ENCODE measurements at regions not wholly inside any gene's neighbourhood (a gene's known extent, or its start where the extent isn't known, plus 50 kb on each side); places are given as distances from the start of the nearest gene placed in this dataset.

DNA sequence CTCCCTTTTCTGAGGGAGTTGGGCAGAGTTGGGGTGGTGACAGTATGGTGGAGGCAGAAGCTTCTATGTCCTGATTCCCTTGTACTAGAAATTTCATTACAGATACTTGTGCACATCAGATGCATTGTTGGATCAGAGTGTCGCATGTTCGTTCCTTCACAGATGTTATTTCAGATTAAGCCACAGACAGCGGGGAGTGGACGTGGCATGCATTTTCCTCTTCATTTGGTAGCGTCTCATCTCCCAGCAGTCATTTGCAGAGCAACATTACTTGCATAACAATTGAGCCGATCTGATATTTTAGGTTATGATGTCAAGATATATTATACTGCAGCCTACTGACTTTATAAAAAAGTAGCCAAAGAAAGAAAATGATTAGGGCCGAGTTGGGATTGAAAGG, 261.6 kb upstream of the SASH1 start:
- Histone ChIP-seq H3K4me3 (ENCODE audit: low read depth, low read length) (no peak overlapping the region), H3K27me3 (replicated peaks) (no peaks in the 10 kb centered on the region), H3K27ac (no peak overlapping the region), H3K36me3 (replicated peaks) (no peaks in the 10 kb centered on the region)
- TF ChIP-seq, protein P1, sequence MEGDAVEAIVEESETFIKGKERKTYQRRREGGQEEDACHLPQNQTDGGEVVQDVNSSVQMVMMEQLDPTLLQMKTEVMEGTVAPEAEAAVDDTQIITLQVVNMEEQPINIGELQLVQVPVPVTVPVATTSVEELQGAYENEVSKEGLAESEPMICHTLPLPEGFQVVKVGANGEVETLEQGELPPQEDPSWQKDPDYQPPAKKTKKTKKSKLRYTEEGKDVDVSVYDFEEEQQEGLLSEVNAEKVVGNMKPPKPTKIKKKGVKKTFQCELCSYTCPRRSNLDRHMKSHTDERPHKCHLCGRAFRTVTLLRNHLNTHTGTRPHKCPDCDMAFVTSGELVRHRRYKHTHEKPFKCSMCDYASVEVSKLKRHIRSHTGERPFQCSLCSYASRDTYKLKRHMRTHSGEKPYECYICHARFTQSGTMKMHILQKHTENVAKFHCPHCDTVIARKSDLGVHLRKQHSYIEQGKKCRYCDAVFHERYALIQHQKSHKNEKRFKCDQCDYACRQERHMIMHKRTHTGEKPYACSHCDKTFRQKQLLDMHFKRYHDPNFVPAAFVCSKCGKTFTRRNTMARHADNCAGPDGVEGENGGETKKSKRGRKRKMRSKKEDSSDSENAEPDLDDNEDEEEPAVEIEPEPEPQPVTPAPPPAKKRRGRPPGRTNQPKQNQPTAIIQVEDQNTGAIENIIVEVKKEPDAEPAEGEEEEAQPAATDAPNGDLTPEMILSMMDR (IDR thresholded peaks at IDR 0.05; ENCODE audit: low read depth, low read length, missing control alignments): no peak
- in situ Hi-C loops (cut with HindIII; ENCODE audit: low pct_ligation_motif_present, low sequenced_read_pairs): no loop called here
- DNase-seq: no peak

DNA sequence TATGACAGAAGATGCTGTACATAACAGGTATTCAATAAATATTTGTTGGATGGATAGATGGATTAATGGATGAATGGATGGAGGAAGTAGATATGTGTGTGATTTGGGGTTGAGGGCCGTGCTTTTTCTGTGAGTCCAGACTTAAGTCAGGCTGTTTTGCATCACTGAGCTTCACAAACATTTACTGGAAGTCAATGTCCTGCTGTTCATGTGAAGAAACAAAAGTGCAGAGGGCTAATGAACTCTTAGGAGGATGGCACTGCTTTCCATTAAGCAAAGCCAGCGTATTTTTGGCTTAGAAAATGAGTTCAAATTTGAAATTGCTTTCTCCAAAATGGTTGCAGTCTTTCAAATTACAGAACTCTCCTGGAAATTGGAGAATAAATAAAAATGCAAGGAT, 260.6 kb upstream of the SASH1 start:
- no peak for DNase-seq
- Histone ChIP-seq H3K27ac (no peak overlapping the region), H3K27me3 (replicated peaks) (no peaks in the 10 kb centered on the region), H3K36me3 (replicated peaks) (no peaks in the 10 kb centered on the region), H3K4me3 (ENCODE audit: low read depth, low read length) (no peak overlapping the region)
- TF ChIP-seq, protein P1 (IDR thresholded peaks at IDR 0.05; ENCODE audit: low read depth, low read length, missing control alignments): no peak
- in situ Hi-C loops (cut with HindIII; ENCODE audit: low pct_ligation_motif_present, low sequenced_read_pairs): no loop called here

DNA sequence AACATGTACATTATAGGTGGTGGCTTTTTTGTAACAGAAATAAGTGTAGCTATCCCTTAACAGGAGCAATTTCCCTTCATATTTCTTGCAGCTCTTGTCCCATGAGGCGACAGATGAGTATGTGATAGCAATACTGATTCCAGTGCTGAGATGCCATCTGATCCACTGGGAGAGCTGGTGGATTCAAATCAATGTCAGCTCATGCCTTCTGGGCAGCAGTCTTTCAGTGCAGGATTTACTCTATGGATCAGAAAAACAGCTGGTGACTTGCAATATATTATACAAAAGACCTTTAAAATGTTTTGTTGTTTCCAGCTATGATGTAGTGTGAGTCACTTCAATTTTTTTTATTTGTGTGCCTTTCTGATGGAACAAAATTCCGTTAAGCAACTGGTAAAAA, 259.9 kb upstream of the SASH1 start:
- Histone ChIP-seq H3K27ac (no peak overlapping the region), H3K27me3 (replicated peaks) (no peaks in the 10 kb centered on the region), H3K36me3 (replicated peaks) (no peaks in the 10 kb centered on the region), H3K4me3 (ENCODE audit: low read depth, low read length) (no peak overlapping the region)
- in situ Hi-C loops (cut with HindIII; ENCODE audit: low pct_ligation_motif_present, low sequenced_read_pairs): no loop called here
- TF ChIP-seq, protein P1 (IDR thresholded peaks at IDR 0.05; ENCODE audit: low read depth, low read length, missing control alignments): no peak
- no peak for DNase-seq

DNA sequence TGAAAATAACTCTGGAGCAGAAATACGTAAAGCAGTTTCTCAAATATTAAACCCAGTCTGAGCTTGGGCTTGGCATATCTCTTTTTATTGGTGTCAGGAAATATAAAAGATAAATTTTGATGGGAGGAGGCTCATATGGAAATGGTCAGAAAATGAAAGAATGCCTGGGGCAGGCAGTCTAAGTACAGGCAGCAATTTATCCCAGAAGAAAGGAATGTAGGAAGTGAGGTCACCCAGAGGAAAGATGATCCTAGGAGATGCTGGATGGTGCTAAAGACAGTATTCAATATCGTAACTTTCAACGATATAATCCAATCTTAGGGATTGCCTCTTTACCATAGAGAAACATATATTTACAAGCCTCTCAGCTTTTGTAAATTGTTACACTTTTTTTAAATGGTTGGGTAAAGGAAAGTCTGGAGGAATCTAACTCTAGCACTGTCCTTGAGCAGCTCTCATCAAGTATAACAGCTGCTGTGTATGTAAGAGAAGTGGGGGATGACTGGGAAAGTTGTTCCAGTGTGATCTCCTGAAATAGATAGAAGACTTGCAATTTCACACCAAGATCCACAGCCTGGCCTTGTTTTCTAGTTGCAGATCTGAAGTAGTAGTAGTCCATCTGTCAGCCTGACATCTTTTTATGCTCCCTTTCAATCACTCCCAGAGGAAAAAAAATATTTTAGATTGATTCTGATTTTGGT, 256.9 kb upstream of the SASH1 start:
- in situ Hi-C loops (cut with HindIII; ENCODE audit: low pct_ligation_motif_present, low sequenced_read_pairs): no loop called here
- H3K36me3 ChIP-seq (replicated peaks): no peaks in the 10 kb centered on the region
- no peak overlapping the region for H3K27ac ChIP-seq
- no peak for DNase-seq
- no peaks in the 10 kb centered on the region for H3K27me3 ChIP-seq (replicated peaks)
- no peak overlapping the region for H3K4me3 ChIP-seq (ENCODE audit: low read depth, low read length)
- TF ChIP-seq, protein P1 (IDR thresholded peaks at IDR 0.05; ENCODE audit: low read depth, low read length, missing control alignments): no peak

DNA sequence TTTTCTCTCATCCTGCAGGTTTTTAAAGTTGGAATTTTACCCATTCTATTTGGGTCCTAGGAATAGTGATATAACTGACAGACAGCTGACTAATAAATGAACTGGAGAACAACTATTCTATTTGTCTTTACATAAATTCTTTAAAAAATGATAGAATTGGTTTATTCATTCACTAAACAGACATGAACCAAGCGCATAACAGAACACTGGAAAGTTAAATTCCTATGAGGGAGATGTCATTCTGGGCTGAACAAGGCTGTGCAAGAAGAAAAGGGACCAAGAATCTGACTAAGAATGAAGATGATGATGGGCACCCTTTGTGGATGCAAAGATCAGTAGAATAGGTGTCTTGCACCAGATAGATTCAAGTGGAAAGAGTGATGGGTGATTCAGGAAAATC, 256.3 kb upstream of the SASH1 start:
- in situ Hi-C loops (cut with HindIII; ENCODE audit: low pct_ligation_motif_present, low sequenced_read_pairs): no loop called here
- TF ChIP-seq, protein P1 (IDR thresholded peaks at IDR 0.05; ENCODE audit: low read depth, low read length, missing control alignments): no peak
- H3K27me3 ChIP-seq (replicated peaks): no peaks in the 10 kb centered on the region
- H3K36me3 ChIP-seq (replicated peaks): no peaks in the 10 kb centered on the region
- H3K4me3 ChIP-seq (ENCODE audit: low read depth, low read length): no peak overlapping the region
- DNase-seq: no peak
- no peak overlapping the region for H3K27ac ChIP-seq

DNA sequence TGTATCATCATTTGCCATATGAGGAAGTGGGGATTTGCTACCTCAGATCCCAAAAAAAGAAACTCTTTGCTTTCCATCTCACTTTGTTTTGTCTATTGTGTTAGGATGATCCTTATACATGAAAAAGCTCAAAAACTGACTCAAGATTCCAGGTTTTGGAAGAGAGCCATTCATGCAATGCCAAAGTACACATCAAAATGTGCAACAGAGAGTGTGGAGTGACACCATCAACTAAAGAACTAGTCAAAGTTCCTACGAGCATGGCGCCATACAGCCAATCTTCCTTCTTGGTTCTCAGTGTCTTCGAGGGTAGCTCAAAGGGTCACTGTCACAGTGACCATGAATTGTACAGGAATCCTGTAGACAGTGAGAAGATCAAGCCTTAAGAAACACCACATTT, 255.8 kb upstream of the SASH1 start:
- Histone ChIP-seq H3K27me3 (replicated peaks) (no peaks in the 10 kb centered on the region), H3K4me3 (ENCODE audit: low read depth, low read length) (no peak overlapping the region), H3K27ac (no peak overlapping the region), H3K36me3 (replicated peaks) (no peaks in the 10 kb centered on the region)
- in situ Hi-C loops (cut with HindIII; ENCODE audit: low pct_ligation_motif_present, low sequenced_read_pairs): no loop called here
- TF ChIP-seq, protein P1 (IDR thresholded peaks at IDR 0.05; ENCODE audit: low read depth, low read length, missing control alignments): no peak
- no peak for DNase-seq

All from brain microvascular endothelial cell (primary cell).